Stimulated activated CD4-positive, alpha-beta T cell treated with anti-CD3 and anti-CD28 coated beads, Interleukin-4, amount 100 ng/mL, for 48 hours (primary cell): ENCODE measurements at regions not wholly inside any gene's neighbourhood (a gene's known extent, or its start where the extent isn't known, plus 50 kb on each side); places are given as distances from the start of the nearest gene placed in this dataset.

Source experiments
- DNase-seq, 2 donors: peaks; one replicate each; pipeline ENCODE4 v3.0.0-alpha.2; 2020; ENCODE audit warnings: low read depth in 2 of 2

DNA sequence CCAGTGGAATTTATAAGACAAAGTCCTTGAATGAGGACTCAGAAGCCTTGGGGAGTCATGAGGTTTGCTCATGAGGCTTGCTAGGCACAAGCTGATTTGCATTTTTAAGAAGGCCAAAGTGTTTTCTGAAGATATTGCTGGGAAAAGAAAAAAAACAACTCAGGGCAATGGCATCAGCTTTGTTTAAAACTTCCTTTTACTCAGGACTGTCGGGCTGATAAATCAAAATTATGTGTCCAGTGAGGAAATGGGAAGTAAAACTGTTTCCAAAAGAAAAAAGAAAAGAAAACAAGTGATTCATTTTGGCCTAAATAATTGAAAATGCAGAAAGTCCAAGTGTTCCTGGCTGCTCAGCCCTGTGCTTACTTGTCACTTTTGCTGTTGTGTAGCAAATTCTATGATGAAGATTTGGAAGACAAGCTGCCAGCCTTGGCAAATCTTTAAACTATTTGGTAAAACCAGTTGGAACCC is 282.4 kb downstream of the HLX start:
- DNase-seq: no peak

DNA sequence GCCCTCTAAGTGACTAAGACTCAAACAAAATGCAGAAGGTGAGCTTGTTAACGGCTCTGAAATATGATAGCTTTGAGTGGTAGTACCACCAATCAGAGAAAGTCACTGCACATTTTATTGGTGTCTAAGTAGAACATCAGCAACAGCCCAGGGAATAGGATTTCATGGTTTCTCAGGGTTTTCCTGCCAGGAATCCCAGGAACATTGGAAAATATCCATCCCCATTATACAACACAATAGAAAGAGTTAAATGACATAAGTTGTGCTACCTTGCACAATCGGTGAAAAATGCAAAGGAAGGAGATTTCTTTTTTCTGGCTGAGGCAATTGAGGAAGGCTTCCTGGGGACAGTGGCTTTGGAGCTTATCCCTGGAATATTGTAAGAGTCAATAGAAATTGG is 283.1 kb downstream of the HLX start:
- no peak for DNase-seq

DNA sequence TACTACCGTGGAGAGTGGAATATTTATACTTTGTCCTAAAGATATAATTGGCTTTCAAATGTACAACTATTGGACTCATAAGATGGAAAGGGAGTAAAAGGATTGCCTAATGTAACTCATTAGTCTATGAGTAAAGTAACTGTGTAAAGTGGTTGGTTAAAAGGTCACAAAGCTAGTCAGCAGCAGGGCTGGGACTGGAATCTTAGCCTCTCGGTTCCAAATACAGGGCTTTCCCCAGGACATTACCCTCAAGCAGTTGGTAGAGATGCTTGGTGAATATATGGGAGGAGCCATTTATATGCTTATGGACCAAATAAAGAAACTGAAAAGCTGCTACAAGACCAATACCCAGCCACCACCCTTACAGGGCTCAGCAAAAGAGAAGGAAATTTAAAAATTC is 283.7 kb downstream of the HLX start:
- DNase-seq: no peak

DNA sequence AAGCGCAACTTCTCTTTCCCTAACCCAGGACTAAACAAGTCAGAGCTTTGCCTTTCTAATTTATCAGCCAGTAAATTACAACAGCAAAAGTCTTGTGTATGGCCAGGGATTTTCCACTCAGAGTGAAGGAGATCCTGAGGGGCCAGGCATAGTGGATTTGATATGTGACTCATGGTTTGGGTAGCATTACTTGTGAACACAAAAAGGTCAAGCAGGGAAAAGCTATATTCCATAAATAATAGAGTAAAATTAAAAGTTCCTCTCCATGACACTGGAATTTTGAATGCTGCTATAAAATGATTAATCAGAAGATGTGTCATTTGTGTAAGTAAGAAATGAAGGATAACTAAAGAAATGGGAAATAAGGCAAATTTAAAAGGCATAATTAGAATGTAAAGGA is 284.8 kb downstream of the HLX start:
- DNase-seq: no peak

DNA sequence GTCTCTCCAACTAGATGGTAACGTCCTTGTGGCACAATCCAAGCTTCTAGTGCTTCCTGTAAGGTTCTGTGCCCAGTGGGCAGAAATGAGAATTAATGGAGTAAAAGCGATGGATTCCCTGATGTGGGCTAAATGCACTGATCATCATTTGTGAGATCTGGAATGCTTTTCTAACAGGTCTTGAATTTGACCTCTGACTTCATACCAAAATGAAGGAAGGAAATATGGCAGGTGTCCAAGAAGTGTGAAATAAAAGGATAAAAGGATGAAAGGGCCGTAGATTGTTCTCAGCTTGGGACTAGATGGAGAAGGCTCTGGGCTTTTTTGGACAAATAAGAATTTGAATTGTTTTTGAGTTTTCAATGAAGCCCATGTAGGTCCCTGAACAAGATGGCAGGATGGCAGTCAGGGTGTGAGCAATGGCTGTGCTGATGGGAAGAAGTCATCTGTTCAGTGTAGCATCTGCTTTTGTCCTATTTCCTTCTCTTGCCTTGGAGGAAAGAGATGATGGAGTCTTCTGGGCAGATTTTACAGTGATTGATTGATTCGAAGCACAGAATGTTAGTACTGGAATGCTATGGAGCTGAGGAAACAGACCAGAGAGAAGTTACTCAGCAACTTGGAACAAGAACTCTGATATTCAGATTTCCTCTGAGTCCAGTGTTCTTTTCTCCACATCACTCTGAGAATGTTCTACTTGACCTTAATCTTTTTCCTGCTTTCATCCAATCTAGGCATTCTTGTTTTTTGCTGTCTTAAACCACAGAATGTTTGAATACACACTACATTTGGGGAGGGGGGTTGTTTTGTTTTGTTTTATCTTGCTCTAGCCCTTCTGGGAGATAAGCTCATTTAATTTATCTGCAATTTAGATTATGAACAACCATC is 286.0 kb downstream of the HLX start:
- no peak for DNase-seq

DNA sequence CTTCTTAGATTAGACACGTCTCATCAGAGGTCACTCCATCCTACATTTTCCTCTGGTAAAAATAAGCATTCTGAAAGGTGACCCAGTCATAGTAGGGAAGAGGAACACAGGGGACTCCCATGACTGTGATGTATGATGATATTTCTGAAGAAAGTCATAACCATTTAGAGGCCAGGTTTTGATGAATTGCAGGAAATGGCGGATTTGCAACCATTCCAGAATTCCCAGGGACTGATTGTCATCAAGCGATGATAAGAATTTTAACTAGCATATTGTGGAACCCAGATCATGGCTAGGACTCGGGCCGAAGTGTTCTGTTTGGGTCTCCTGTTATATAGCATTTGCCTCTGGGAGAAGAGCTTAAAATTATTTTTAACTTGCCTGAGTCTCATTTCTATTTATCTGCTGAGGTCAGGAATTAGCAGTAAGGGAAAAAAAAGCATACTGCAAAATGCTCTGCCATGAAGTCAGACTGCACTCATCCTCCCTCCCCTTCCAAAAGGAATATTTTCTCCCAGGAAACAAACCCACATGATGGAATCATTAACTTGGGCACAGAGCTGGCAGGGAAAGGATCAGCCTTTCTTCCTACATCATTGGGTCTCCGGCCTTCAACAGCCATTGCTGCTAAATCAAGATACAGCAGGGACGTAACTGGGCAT is 286.7 kb downstream of the HLX start:
- no peak for DNase-seq

DNA sequence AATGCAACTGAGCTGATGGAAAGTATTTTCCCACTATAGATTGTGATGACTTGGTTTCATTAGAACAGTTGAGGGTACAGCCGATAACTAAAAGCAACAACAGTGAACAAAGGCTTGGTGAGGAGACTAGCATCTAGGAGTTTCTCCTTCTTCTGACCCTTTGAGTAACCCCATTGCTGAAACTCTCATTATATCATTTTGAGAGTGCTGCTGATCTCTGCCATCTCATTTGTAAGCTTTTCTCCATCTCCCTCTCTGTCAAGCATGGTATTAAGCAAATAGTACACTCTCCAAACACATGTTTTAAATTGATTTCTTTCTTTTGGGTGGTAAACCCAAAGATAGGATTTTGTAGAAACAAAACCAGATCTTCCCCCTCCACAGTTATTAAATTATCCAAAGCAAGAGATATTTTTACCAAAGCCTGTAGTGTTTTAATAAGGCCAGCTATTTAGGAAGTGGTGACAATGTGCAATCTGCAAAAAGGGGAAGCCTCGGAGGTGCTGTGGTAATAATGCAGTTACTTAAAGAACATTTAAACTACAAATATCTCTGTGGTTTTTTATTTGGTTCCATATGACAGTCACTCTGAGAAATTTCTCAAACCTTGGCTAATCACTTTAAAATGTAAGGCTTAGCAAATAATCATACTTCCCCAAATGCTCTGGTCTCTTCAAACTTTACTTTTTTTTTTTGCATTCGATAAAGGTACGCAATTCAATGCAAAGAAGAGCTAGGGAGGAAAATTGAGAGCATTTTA is 287.5 kb downstream of the HLX start:
- DNase-seq: no peak

DNA sequence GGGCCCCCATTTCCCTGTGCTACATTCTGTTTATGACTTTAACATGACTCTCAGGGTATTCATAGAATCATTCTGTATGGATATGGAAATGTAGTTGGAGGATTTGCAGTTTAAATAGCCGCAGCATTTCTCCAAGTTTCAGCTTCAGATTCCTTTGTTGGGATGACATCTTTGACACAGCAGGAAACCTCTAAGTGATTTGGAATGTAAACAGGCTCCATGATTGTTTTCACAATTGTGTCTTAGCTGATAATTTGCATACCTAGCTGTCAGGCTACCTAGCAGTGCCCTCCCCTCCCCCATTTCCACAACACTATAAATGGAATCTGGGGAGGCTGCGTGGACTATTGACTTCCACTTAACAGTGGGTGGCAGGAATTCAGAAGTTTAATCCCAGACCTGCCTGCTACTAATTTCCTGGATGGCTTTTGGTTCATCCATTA is 290.2 kb downstream of the HLX start:
- DNase-seq: no peak

DNA sequence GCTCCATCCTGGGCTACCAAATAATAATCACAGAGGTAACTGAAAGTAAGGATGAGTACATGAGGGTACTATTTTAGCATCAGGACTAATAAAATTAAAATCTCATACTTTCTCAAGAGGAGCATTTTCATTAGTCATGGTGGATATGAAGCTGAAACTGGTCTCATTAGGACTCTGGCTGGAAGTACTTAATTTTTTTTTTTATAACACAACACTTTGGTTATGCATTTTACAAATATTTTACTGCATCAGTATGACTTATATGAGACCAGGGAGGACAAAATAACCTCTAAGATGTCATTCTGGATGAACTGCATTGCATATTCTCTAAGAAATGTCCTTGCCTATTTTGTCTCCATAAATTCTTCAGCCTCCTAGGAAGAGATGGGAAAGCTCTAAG is 290.9 kb downstream of the HLX start:
- DNase-seq: no peak

DNA sequence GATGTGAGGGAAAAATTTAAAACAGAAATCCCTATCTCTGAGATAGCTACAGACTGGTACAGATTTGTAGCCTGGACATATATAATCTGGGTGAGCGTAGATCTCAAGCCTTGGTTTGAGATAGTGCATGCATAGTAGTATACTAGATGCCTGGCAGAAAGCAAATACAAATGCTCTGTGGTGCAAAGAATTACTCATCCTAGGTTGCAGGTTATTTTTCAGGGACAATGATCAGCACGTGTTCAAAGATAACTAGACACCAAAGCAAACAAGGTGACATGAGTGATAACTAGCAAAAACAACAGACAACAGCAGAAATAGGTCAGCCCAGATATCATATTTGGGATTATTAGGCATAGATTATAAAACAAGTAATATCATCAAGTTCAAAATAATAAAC is 292.5 kb downstream of the HLX start:
- no peak for DNase-seq

DNA sequence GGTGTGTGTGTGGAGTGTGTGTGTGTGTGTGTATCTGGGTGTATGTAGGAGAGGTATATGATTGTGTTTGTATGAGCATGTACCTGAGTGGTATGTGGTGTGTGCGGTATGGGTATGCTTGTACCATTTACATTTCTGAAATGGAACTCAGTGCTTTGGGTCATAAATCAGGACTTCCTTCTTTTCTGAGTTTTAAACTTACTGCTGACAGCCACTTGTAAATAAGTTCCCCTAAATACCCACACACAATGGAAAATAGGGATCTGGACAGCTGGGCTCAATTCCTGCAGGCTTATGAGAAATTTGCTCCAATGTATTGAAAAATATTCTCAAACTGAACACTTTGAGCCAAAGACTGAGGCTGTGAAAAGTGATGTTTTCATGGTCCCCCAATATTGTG is 293.6 kb downstream of the HLX start:
- no peak for DNase-seq

DNA sequence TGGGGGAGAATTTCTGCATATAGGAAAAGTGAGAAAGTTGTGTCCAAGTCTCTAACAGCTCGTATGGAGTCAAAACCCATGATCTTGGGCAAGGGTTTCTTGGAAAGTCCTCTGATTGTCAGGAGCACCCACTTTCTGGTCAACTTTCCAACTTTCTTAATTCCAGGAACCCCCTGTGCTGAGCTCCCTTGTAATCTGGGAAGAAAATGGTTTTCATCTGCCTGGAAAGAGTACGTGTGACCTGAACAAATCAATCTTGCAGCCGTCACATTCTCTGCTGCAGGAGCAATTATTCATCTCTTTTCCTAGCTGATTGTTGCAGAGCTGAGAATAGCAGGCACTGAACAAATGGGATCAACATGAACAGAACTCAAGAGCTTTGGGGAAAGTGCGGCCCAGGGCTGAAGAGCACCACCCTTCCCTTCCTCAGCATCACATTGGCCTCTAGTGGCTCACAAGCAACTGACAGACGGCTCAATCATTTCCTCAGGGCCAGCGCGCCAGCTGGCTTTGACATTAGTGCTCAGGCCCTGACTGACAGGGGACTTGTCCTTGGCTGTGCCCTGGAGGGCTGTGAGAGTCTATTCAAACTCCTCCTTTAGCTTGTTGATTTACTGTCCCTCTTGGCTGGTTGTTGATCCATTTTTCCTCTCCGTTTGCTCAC is 295.2 kb downstream of the HLX start:
- no peak for DNase-seq

DNA sequence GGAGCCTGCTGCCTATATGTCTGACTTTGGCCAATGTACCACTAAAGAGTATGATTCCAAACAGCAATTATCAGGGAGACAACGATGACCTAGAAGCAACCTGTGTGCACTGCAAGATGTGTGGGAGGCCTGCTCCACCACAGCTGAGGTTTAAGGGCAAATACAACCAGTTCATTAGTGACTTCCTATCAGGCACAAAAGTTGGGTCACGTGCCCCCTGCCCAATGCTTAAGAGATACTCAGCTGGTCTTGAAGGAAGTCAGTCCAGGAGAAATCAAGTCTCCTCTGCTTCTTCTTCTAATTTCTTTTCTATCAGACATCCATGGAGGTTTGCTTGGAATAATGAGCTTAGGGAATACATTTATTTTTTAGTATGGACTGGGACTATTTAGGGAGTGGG is 296.0 kb downstream of the HLX start:
- no peak for DNase-seq

DNA sequence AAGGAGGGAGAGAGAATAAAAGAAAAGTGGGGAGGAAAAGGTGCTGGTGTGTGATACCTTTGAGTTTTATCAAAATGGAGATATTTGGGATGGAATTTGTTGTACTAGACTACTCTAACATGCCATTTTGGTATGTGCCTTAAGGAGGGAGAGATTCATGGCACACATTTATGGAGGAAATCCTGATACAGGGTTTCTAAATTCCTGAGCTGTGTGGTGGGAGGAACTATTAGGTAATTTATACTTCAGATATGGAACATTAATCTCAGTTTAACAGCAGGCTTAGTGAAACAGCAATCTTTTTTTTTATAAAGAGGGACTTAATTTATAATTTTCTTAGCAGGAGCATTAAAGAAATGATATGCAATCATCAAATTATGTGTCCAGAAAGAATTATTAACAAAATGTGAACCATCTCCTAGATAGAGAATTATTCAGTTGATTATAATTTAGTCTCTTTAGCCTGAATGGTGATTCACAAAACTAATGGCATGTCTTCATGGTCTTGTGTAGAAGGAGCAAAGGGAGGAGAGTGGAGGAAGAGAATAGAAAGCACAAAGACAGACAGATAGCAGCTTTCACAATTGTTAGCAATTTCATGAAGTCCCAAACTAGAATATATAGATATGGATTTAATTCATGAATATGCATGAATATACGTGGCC is 301.6 kb downstream of the HLX start:
- no peak for DNase-seq

DNA sequence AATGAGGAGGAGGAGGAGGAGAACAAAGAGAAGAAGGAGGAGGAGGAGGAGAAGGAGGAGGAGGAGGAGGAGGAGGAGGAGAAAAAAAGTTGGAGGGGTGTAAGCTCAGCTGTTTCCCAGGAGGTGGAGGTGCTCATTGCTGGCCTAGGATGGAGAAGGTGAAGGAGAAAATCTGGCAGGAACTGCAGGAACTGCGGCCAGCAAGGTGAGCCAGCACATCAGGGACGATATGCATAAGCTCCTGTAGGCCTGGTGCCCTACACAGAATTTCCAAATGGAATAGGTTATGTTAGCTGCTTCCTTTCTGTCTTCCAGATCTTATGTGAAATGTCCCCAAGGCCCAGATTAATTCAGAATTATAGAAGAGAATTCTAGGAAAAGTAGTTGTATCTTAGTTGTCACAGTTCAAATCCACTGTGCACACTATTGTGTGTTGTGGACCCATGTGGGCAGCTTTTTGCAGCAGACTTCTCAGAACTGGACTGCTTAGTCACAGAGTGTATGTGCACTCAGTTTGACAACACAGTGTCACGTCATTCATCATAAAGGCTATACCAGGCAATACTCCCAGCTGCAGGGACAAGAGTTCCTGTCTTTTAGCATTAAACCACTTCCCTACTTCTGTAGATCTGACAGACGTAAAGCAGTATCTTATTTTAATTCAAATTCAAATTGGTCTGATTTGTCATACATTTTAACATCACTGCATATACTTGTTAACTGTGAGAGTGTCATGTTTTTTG is 303.7 kb downstream of the HLX start:
- no peak for DNase-seq

DNA sequence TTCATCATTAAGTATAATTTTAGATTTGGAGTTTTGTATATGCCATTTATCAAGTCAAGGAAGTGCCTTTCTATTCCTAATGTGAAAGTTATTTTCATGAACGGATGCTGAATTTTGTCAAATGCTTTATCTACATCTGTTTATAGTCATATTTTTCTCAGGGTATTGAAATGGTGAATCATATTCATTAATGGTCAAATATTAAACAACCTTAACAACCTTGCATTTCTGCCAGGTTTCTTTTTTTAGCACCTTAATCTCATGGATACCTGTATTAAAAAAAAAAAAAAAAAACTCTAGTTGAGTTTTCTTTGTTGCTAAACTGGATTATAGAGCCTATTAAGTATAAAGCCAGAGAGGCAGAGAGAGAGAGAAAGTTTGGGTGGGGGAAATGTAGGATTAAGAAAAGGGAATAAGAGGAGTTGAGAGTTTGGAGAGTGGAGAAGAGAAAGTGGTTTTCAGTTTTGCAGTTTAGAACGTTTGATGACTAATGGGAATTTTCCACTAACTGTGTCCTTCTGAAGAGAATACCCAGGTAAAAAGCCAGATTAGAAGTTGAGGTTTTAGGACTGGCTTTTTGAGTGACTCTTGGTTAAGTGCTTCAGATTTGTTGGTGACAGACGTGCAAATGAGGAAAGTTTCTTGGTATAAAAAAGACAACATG is 305.0 kb downstream of the HLX start:
- no peak for DNase-seq

DNA sequence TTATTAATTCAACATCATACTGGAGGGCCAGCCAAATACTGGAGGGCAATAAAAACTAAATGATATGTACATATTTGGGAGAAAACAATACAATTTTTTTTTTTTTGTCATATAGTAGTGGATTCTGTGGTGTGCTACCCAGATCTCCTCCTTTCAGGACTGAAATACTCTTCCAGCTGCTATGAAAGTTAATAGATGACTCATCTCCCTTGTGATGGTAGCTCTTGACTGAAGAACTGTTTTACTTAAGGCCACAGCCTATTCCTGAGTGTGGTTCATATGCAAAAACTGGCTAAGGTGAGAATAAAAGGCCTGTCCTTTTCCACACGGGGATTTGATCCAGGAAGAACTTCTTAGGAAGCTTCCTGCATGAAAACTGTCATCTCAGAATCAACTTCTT is 307.9 kb downstream of the HLX start:
- DNase-seq: no peak

DNA sequence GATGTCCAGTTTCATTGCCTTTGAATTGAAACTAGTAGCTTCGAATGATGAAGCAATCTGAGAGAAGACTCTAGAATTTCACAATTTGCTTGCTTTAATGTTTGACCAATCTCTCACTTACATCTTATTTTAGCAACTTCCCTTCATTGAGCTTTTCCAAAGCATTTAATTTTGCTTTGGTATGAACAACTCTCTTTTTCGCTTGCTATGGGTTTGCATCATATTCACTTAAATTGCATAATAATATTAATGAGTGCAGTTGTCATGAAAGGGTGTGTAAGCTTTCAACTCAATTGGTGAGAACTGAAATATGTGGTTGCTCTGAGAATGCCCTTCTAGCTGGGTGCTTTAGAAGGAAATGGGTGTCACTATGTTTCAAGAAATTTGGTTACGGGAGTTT is 309.2 kb downstream of the HLX start:
- DNase-seq: no peak

DNA sequence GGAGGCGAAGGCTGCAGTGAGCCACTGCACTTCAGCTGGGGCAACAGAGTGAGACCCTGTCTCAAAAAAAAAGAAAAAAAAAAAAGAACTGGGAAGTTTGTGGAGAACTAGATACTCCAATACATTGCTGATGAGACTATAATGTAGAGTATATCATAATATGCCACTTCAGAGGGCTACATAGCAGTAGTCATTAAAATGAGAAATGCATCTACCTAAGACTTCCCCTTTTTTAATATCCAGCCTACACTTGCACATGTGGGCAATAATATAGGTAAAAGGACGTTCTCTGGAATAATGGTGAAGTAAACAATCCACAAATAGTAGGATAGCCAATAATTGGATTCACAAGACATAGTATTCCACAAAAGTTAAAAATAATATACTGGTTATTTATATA is 311.0 kb downstream of the HLX start:
- DNase-seq: no peak

DNA sequence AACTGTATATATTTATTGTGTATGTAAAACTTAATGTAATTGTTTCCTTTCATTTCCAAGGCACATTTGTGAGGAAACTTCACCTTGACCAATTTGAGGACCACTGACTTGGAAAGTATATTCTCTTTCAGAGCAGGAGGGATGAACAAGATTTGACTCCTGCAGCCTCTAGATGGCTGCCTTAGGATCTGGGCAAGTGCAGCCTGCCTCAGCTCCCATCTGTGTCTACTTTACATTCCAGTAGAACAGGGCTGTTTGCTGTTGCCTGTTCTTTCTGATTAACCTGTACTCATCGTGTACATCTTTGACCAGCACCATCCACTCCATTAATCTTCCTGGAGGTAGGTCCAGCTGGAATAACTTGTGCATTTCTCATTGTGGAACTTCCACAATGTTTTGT is 312.8 kb downstream of the HLX start:
- DNase-seq: no peak
